ENCODE measurements at regions not wholly inside any gene's neighbourhood (a gene's known extent, or its start where the extent isn't known, plus 50 kb on each side); places are given as distances from the start of the nearest gene placed in this dataset.

- H3K4me1 Mint-ChIP-seq (ENCODE audit: unreplicated experiment) = peaks cover 12% of the 10 kb centered on the region
- no peak overlapping the region for H3K27ac Mint-ChIP-seq (ENCODE audit: unreplicated experiment)
- no peak for DNase-seq (ENCODE audit: low spot score)
- H3K27me3 Mint-ChIP-seq (ENCODE audit: unreplicated experiment) = peaks cover 2% of the 10 kb centered on the region
- peaks cover 3% of the 10 kb centered on the region for H3K36me3 Mint-ChIP-seq (ENCODE audit: low read depth, unreplicated experiment)
- TF ChIP-seq, protein P1, sequence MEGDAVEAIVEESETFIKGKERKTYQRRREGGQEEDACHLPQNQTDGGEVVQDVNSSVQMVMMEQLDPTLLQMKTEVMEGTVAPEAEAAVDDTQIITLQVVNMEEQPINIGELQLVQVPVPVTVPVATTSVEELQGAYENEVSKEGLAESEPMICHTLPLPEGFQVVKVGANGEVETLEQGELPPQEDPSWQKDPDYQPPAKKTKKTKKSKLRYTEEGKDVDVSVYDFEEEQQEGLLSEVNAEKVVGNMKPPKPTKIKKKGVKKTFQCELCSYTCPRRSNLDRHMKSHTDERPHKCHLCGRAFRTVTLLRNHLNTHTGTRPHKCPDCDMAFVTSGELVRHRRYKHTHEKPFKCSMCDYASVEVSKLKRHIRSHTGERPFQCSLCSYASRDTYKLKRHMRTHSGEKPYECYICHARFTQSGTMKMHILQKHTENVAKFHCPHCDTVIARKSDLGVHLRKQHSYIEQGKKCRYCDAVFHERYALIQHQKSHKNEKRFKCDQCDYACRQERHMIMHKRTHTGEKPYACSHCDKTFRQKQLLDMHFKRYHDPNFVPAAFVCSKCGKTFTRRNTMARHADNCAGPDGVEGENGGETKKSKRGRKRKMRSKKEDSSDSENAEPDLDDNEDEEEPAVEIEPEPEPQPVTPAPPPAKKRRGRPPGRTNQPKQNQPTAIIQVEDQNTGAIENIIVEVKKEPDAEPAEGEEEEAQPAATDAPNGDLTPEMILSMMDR (IDR thresholded peaks at IDR 0.05; ENCODE audit: unreplicated experiment) = no peak
- H3K9me3 Mint-ChIP-seq (ENCODE audit: unreplicated experiment) = no peaks in the 10 kb centered on the region
- H3K4me3 Mint-ChIP-seq (ENCODE audit: unreplicated experiment) = no peak overlapping the region
These were observed 81.6 kb upstream of the SNX9 start for GRCh38 chr6:157741321-157741947.

- Mint-ChIP-seq H3K27ac (ENCODE audit: unreplicated experiment) (no peak overlapping the region), H3K27me3 (ENCODE audit: unreplicated experiment) (peaks cover 2% of the 10 kb centered on the region), H3K36me3 (ENCODE audit: low read depth, unreplicated experiment) (peaks cover 4% of the 10 kb centered on the region), H3K4me3 (ENCODE audit: unreplicated experiment) (no peak overlapping the region), H3K4me1 (ENCODE audit: unreplicated experiment) (peaks cover 12% of the 10 kb centered on the region), H3K9me3 (ENCODE audit: unreplicated experiment) (no peaks in the 10 kb centered on the region)
- TF ChIP-seq, protein P1 (IDR thresholded peaks at IDR 0.05; ENCODE audit: unreplicated experiment) = no peak
- DNase-seq (ENCODE audit: low spot score) = no peak
These were observed 81.0 kb upstream of the SNX9 start for GRCh38 chr6:157741948-157742556.

DNA sequence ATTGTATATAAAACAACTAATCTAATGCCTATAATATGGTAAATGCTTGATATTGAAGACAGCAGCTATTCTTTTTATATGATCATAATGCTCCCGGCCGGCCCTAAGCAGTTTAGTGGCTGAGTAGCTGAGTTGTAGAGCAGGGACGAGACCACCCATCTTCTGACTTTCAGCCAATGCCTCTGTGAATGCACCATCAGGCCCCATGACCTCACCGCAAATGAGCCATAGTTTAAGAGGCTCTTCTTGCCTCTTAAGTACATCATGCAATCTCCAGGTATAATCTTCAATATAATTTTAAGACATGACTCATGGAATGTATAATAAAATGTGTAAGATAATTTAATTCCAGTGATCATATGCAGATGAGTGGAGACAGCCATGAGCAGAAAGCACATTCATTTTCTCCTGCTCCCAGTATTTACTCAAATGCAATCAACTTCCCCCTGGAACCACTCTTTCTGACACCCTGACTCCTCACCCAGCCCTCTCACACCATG, 78.9 kb upstream of the SNX9 start:
- no peak for DNase-seq (ENCODE audit: low spot score)
- no peak overlapping the region for H3K27ac Mint-ChIP-seq (ENCODE audit: unreplicated experiment)
- H3K9me3 Mint-ChIP-seq (ENCODE audit: unreplicated experiment) = no peaks in the 10 kb centered on the region
- TF ChIP-seq, protein P1 (IDR thresholded peaks at IDR 0.05; ENCODE audit: unreplicated experiment) = no peak
- peaks cover 2% of the 10 kb centered on the region for H3K27me3 Mint-ChIP-seq (ENCODE audit: unreplicated experiment)
- H3K4me3 Mint-ChIP-seq (ENCODE audit: unreplicated experiment) = no peak overlapping the region
- peaks cover 4% of the 10 kb centered on the region for H3K36me3 Mint-ChIP-seq (ENCODE audit: low read depth, unreplicated experiment)
- peaks cover 16% of the 10 kb centered on the region for H3K4me1 Mint-ChIP-seq (ENCODE audit: unreplicated experiment)

GRCh38 chr6:157746897-157747296, 76.1 kb upstream of the SNX9 start:
- Mint-ChIP-seq H3K27me3 (ENCODE audit: unreplicated experiment) (no peaks in the 10 kb centered on the region), H3K4me1 (ENCODE audit: unreplicated experiment) (peaks cover 20% of the 10 kb centered on the region), H3K4me3 (ENCODE audit: unreplicated experiment) (no peak overlapping the region), H3K27ac (ENCODE audit: unreplicated experiment) (no peak overlapping the region), H3K9me3 (ENCODE audit: unreplicated experiment) (no peaks in the 10 kb centered on the region), H3K36me3 (ENCODE audit: low read depth, unreplicated experiment) (peaks cover 4% of the 10 kb centered on the region)
- TF ChIP-seq, protein P1 (IDR thresholded peaks at IDR 0.05; ENCODE audit: unreplicated experiment) = no peak
- no peak for DNase-seq (ENCODE audit: low spot score)

DNA sequence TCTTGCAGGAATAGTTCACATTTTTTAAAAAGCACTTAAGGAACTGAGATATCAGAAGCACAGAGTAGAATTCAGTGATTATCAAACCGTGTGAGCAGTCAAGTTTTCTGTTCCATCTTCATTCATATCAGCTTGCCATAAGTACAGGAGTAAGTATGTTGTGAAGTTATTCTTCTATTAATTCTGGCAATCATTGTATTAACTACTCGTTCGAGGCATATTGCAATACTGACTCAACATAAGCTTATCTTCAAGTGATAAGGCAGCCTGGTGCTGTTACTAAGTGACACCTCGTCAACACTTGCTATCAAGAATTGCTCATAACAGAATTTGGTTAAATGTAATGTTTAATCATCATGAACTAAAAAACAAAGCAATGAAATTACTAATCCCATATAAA, 75.7 kb upstream of the SNX9 start:
- Mint-ChIP-seq H3K27me3 (ENCODE audit: unreplicated experiment) (no peaks in the 10 kb centered on the region), H3K36me3 (ENCODE audit: low read depth, unreplicated experiment) (peaks cover 4% of the 10 kb centered on the region), H3K4me3 (ENCODE audit: unreplicated experiment) (no peak overlapping the region), H3K4me1 (ENCODE audit: unreplicated experiment) (peaks cover 20% of the 10 kb centered on the region), H3K27ac (ENCODE audit: unreplicated experiment) (no peak overlapping the region), H3K9me3 (ENCODE audit: unreplicated experiment) (no peaks in the 10 kb centered on the region)
- TF ChIP-seq, protein P1 (IDR thresholded peaks at IDR 0.05; ENCODE audit: unreplicated experiment) = no peak
- no peak for DNase-seq (ENCODE audit: low spot score)

Measured in endothelial cell (in vitro differentiated cells).